Thoracic aorta (tissue), 2 donors: ENCODE measurements at regions not wholly inside any gene's neighbourhood (a gene's known extent, or its start where the extent isn't known, plus 50 kb on each side); places are given as distances from the start of the nearest gene placed in this dataset.

Source experiments
- ATAC-seq: fragments of 150-250 bp; one replicate; pipeline ENCODE4 v1.8.0; 2017; ENCODE audit warnings: low read depth; ENCODE audit not compliant: insufficient number of reproducible peaks, low FRiP score
- DNase-seq: peaks from one replicate; pipeline ENCODE4 v3.0.0-alpha.2; 2020; ENCODE audit warnings: low spot score
- H3K27ac ChIP-seq, 2 donors: fragments of 200-600 bp; sonication (generic); 1 replicate in 1 of 2; 2 replicates in 1 of 2; pipeline ENCODE4 v1.5.1; 2016; ENCODE audit warnings: mild to moderate bottlenecking in 2 of 2, moderate library complexity in 2 of 2
- H3K27me3 ChIP-seq: fragments of 200-600 bp; sonication (generic); replicated peaks from 2 replicates; pipeline ENCODE4 v1.6.0; 2016; ENCODE audit warnings: mild to moderate bottlenecking; ENCODE audit not compliant: insufficient read depth
- H3K36me3 ChIP-seq: fragments of 200-600 bp; sonication (generic); one replicate; pipeline ENCODE4 v1.5.1; 2016
- H3K4me1 ChIP-seq, 2 donors: fragments of 200-600 bp; sonication (generic); 1 replicate in 1 of 2; 2 replicates in 1 of 2; pipeline versions ENCODE4 v1.5.1 to v1.6.0; 2016; ENCODE audit warnings: low read depth in 2 of 2, mild to moderate bottlenecking in 1 of 2; ENCODE audit not compliant: control insufficient read depth in 1 of 2
- H3K4me3 ChIP-seq: fragments of 200-600 bp; sonication (generic); 2 replicates; pipeline ENCODE4 v1.5.1; 2016; ENCODE audit warnings: mild to moderate bottlenecking
- H3K9me3 ChIP-seq: fragments of 200-600 bp; sonication (generic); 2 replicates; pipeline ENCODE4 v1.5.1; 2016
- CTCF ChIP-seq: fragments of 200-600 bp; sonication (generic); IDR thresholded peaks from one replicate; pipeline ENCODE4 v1.5.1; 2019; ENCODE audit warnings: antibody characterized with exemption

- TF ChIP-seq CTCF: no peak
These were observed 92.9 kb upstream of the GRID2 start for GRCh38 chr4:92210906-92211305.

GRCh38 chr4:92215476-92215875 is 88.3 kb upstream of the GRID2 start:
- H3K4me1 ChIP-seq: no peaks in the 10 kb centered on the region
- H3K4me3 ChIP-seq: no peak overlapping the region
- no peak overlapping the region for H3K27ac ChIP-seq
- H3K36me3 ChIP-seq: no peaks in the 10 kb centered on the region
- DNase-seq (no peak), ATAC-seq (no peak)
- no peaks in the 10 kb centered on the region for H3K9me3 ChIP-seq
- H3K27me3 ChIP-seq: no peaks in the 10 kb centered on the region
- TF ChIP-seq CTCF: no peak

More at GRCh38 chr4:92210906-92211305, 92.9 kb upstream of the GRID2 start:
- Histone ChIP-seq H3K4me3 (no peak overlapping the region), H3K27me3 (no peaks in the 10 kb centered on the region), H3K36me3 (no peaks in the 10 kb centered on the region), H3K27ac (no peak overlapping the region), H3K4me1 (no peaks in the 10 kb centered on the region), H3K9me3 (no peaks in the 10 kb centered on the region)
- ATAC-seq (no peak), DNase-seq (no peak)

- H3K27ac ChIP-seq: no peak overlapping the region
- DNase-seq (no peak), ATAC-seq (no peak)
- no peak overlapping the region for H3K4me3 ChIP-seq
- no peak for TF ChIP-seq CTCF
- no peaks in the 10 kb centered on the region for H3K27me3 ChIP-seq
- no peaks in the 10 kb centered on the region for H3K36me3 ChIP-seq
- H3K9me3 ChIP-seq: no peaks in the 10 kb centered on the region
- no peaks in the 10 kb centered on the region for H3K4me1 ChIP-seq
These were observed 72.3 kb upstream of the GRID2 start for GRCh38 chr4:92231511-92231910.

- no peak overlapping the region for H3K27ac ChIP-seq
- ATAC-seq: no peak
- no peak for TF ChIP-seq CTCF
- no peaks in the 10 kb centered on the region for H3K27me3 ChIP-seq
- no peaks in the 10 kb centered on the region for H3K4me1 ChIP-seq
- DNase-seq: no peak
- H3K36me3 ChIP-seq: no peaks in the 10 kb centered on the region
- no peak overlapping the region for H3K4me3 ChIP-seq
- no peaks in the 10 kb centered on the region for H3K9me3 ChIP-seq
These were observed 71.2 kb upstream of the GRID2 start for GRCh38 chr4:92232566-92232965.

GRCh38 chr4:92234393-92235176 is 69.2 kb upstream of the GRID2 start:
- no peak for TF ChIP-seq CTCF
- Histone ChIP-seq H3K4me3 (no peak overlapping the region), H3K9me3 (no peaks in the 10 kb centered on the region), H3K27me3 (no peaks in the 10 kb centered on the region), H3K27ac (no peak overlapping the region), H3K36me3 (no peaks in the 10 kb centered on the region), H3K4me1 (no peaks in the 10 kb centered on the region)
- DNase-seq: no peak
- ATAC-seq: no peak
